ENCODE measurements at regions not wholly inside any gene's neighbourhood (a gene's known extent, or its start where the extent isn't known, plus 50 kb on each side); places are given as distances from the start of the nearest gene placed in this dataset.
A peak's percentile ranks its signal among the peaks of the same experiment; 100 is the strongest.

GRCh38 chr16:51900221-51900780 lies 646.6 kb downstream of the TOX3 start:
- DNase-seq (ENCODE audit: low read depth), result no peak

- DNase-seq (ENCODE audit: low read depth), result no peak
Observed at GRCh38 chr16:51898872-51899271, 648.1 kb downstream of the TOX3 start.

- no peak for DNase-seq (ENCODE audit: low read depth)
Observed at GRCh38 chr16:51896013-51896412, 650.9 kb downstream of the TOX3 start.

GRCh38 chr16:51892293-51893007 lies 654.5 kb downstream of the TOX3 start:
- DNase-seq (ENCODE audit: low read depth), result no peak

- no peak for DNase-seq (ENCODE audit: low read depth)
Observed at GRCh38 chr16:51888534-51888933, 658.4 kb downstream of the TOX3 start.

- no peak for DNase-seq (ENCODE audit: low read depth)
Observed at GRCh38 chr16:51888016-51888415, 658.9 kb downstream of the TOX3 start.

GRCh38 chr16:51886456-51886855 lies 660.5 kb downstream of the TOX3 start:
- DNase-seq (ENCODE audit: low read depth), result no peak

GRCh38 chr16:51884773-51885172 lies 662.2 kb downstream of the TOX3 start:
- no peak for DNase-seq (ENCODE audit: low read depth)

GRCh38 chr16:51881731-51882130 lies 665.2 kb downstream of the TOX3 start:
- peak; percentile 77 for DNase-seq (ENCODE audit: low read depth)

- peak; percentile 84 for DNase-seq (ENCODE audit: low read depth)
Observed at GRCh38 chr16:51880776-51881175, 666.2 kb downstream of the TOX3 start.

GRCh38 chr16:51877686-51878085 lies 669.3 kb downstream of the TOX3 start:
- no peak for DNase-seq (ENCODE audit: low read depth)

GRCh38 chr16:51876934-51877333 lies 670.0 kb downstream of the TOX3 start:
- peak; percentile 68 for DNase-seq (ENCODE audit: low read depth)

GRCh38 chr16:51876601-51876875 lies 670.4 kb downstream of the TOX3 start:
- no peak for DNase-seq (ENCODE audit: low read depth)

- DNase-seq (ENCODE audit: low read depth), result no peak
Observed at GRCh38 chr16:51875834-51876600, 670.9 kb downstream of the TOX3 start.

- no peak for DNase-seq (ENCODE audit: low read depth)
Observed at GRCh38 chr16:51872524-51872923, 674.4 kb downstream of the TOX3 start.

- DNase-seq (ENCODE audit: low read depth), result no peak
Observed at GRCh38 chr16:51870296-51870854, 676.6 kb downstream of the TOX3 start.

- no peak for DNase-seq (ENCODE audit: low read depth)
Observed at GRCh38 chr16:51869176-51869575, 677.8 kb downstream of the TOX3 start.

- no peak for DNase-seq (ENCODE audit: low read depth)
Observed at GRCh38 chr16:51868631-51869030, 678.3 kb downstream of the TOX3 start.

GRCh38 chr16:51867386-51868065 lies 679.4 kb downstream of the TOX3 start:
- DNase-seq (ENCODE audit: low read depth), result no peak

GRCh38 chr16:51864575-51864974 lies 682.4 kb downstream of the TOX3 start:
- DNase-seq (ENCODE audit: low read depth), result no peak

- DNase-seq (ENCODE audit: low read depth), result no peak
Observed at GRCh38 chr16:51854401-51854951, 692.5 kb downstream of the TOX3 start.

GRCh38 chr16:51853586-51853985 lies 693.4 kb downstream of the TOX3 start:
- no peak for DNase-seq (ENCODE audit: low read depth)

All from HS-27A (cell line).